Right lobe of liver (tissue), 4 donors: ENCODE measurements at regions not wholly inside any gene's neighbourhood (a gene's known extent, or its start where the extent isn't known, plus 50 kb on each side); places are given as distances from the start of the nearest gene placed in this dataset.

Experiments used
- POLR2A ChIP-seq: fragments of 450-650 bp; IDR thresholded peaks from one replicate; pipeline ENCODE4 v1.6.1; 2017; ENCODE audit warnings: antibody characterized with exemption, mild to moderate bottlenecking
- TF ChIP-seq, protein P1 (sequence below), 4 donors: fragments of 200-600 bp in 3 of 4; fragments of 450-650 bp in 1 of 4; IDR thresholded peaks; one replicate each; pipeline versions ENCODE4 v1.5.1 to v1.8.0; 2016 to 2022; ENCODE audit warnings: antibody characterized with exemption in 4 of 4, mild to moderate bottlenecking in 2 of 4
- donor health status: DM: no; HTN: no; CAD: no.
- donor health status: DM: no; HTN: no; CAD: no.
- donor health status: DM: no; HTN: yes; CAD: no.

GRCh38 chr10:6310977-6311376 lies 108.2 kb downstream of the PFKFB3 start:
- no peak for TF ChIP-seq POLR2A
- TF ChIP-seq, protein P1, sequence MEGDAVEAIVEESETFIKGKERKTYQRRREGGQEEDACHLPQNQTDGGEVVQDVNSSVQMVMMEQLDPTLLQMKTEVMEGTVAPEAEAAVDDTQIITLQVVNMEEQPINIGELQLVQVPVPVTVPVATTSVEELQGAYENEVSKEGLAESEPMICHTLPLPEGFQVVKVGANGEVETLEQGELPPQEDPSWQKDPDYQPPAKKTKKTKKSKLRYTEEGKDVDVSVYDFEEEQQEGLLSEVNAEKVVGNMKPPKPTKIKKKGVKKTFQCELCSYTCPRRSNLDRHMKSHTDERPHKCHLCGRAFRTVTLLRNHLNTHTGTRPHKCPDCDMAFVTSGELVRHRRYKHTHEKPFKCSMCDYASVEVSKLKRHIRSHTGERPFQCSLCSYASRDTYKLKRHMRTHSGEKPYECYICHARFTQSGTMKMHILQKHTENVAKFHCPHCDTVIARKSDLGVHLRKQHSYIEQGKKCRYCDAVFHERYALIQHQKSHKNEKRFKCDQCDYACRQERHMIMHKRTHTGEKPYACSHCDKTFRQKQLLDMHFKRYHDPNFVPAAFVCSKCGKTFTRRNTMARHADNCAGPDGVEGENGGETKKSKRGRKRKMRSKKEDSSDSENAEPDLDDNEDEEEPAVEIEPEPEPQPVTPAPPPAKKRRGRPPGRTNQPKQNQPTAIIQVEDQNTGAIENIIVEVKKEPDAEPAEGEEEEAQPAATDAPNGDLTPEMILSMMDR (IDR thresholded peaks at IDR 0.05), result no peak
